MV-4-11 (cell line): ENCODE measurements at regions not wholly inside any gene's neighbourhood (a gene's known extent, or its start where the extent isn't known, plus 50 kb on each side); places are given as distances from the start of the nearest gene placed in this dataset.
A peak's percentile ranks its signal among the peaks of the same experiment; 100 is the strongest.

ENCODE experiments used
- DNase-seq: peaks from one replicate; lab custom pipeline; 2025; lab: John Stamatoyannopoulos, UW

GRCh38 chr11:122276221-122276620 lies 160.2 kb upstream of the BLID start:
- DNase-seq, result no peak

DNA sequence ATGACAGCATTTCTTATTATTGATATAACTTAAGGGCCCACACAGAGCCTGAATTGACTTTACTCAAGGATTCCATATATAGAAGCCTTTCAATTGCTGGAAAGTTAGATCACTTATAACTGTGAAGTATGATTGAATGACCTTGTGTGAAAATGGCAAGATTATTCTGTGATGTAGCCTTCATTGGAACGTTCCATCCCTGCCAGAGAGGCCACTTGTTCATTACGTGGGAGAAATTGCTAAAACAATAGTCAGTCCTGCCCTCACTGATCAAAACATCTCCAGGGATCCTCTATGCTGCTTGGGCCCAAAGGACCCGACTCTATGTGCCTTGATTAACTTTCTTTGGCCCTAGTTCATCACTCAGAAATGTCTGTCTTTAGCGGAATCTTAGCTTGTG lies 159.5 kb upstream of the BLID start:
- DNase-seq, result no peak

DNA sequence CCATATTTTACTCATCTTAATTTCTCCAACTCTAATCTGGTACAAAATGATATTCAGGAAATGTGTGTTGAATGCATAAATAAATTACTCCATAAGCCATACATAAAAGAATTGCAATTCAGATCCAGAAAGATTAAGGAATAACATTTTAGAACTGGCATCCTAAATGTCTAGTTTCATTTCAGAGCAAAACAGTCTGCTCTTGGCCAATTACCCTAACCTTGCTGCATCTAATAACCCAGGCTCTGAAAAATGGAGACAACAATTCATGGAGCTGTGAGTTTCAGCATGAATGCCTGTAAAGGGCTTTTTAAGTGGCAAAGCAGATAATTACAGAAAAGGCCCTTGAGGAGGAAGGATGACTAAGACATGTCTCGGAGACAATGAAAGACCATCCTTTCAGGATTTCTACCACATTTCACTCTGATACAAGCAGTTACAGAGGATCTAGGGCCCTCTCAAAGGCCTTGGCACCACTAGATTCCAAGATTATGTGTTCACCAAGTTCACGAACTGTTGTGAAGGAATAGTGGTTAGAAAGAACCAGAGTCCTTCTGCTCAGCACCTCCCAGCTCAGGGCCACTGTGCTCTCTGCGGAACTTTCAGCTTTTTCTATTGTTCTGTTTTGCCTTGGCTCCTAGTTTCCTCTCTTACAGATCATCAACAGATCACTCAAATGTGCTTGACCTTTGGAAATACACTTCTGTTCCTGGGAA lies 157.6 kb upstream of the BLID start:
- no peak for DNase-seq

DNA sequence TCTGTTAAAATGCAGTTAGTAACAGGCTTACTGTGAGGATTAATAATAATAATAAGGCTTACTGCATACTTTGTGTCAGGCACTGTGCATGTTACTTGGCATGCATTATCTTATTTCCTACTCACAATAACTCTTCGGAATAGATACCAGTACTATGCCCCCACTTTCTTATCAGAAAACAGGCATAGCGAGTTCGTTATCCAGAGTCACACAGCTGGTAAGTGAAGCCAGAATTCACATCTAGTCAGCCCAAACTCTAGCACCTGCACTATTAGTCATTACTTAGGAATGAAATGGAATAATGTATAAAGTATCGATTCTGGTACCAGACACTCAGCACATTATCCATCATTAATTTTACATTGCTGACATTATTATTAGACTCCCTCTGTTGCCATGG lies 155.7 kb upstream of the BLID start:
- DNase-seq, result no peak

- DNase-seq, result no peak
Measured at GRCh38 chr11:122271137-122271536, 155.1 kb upstream of the BLID start.

- DNase-seq, result no peak
Measured at GRCh38 chr11:122270535-122270934, 154.5 kb upstream of the BLID start.

DNA sequence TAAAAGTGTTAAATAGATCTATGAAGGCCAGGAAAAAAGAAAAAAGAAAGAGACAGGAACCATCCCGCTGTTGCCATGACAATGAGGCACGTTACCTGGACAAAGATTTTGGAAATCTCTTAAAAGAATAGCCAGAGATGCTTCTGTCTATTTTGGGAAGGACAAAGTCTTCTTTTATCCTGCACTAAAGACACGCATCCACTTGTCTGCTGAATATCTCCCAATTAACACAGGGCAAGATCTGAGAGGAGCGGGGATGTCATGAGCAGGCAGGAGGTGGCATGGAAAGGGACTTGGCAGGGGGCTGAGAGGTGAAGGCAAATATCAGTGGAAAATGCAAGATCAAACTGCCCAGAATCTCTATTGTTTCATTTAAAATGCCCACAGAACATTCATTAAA lies 153.8 kb upstream of the BLID start:
- DNase-seq, result no peak

DNA sequence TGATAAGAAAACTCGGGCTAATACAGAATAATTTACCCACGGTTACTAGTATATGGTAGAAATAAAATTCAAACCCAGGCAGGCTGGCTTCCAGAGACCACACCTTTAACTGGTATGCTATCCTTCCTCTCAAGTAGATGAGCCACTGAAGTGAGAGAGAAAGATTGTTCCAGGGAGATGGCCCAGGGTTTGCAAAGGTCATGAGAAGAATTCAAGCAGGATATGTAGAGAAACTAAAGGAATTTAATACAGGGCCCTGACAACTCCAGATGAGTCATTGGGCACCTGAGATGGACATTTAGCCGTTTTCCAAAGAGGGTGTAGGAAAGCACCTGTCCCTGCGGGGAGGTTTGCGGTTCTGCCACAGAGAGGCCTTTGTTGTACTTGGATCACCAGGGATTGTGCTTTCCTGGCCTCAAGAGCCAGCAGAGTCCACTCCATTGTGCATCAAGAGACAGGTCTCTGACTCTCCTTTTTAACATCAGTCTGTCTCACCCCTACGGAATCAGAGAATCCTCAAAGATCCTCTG lies 152.7 kb upstream of the BLID start:
- no peak for DNase-seq

GRCh38 chr11:122267602-122268001 lies 151.6 kb upstream of the BLID start:
- peak; percentile 45 for DNase-seq

GRCh38 chr11:122265981-122266380 lies 150.0 kb upstream of the BLID start:
- DNase-seq, result peak; percentile 56

- no peak for DNase-seq
Measured at GRCh38 chr11:122264121-122264520, 148.1 kb upstream of the BLID start.

DNA sequence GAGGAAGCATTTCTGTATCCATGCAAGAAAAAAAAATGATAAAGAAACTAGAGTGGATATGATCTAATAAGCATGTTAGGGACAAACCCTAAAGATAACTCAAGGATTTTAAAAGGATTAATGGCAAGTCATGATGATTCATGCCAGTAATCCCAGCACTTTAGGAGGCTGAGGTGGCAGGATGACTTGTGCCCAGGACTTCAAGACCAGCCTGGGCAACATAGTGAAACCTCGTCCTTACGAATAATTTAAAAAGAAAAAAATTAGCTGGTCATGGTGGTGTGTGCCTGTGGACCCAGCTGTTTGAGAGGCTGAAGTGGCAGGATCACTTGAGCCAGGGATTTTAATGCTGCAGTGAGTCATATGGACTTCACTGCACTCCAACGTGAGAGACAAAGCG lies 145.5 kb upstream of the BLID start:
- DNase-seq, result no peak

GRCh38 chr11:122259195-122259821 lies 143.3 kb upstream of the BLID start:
- no peak for DNase-seq

DNA sequence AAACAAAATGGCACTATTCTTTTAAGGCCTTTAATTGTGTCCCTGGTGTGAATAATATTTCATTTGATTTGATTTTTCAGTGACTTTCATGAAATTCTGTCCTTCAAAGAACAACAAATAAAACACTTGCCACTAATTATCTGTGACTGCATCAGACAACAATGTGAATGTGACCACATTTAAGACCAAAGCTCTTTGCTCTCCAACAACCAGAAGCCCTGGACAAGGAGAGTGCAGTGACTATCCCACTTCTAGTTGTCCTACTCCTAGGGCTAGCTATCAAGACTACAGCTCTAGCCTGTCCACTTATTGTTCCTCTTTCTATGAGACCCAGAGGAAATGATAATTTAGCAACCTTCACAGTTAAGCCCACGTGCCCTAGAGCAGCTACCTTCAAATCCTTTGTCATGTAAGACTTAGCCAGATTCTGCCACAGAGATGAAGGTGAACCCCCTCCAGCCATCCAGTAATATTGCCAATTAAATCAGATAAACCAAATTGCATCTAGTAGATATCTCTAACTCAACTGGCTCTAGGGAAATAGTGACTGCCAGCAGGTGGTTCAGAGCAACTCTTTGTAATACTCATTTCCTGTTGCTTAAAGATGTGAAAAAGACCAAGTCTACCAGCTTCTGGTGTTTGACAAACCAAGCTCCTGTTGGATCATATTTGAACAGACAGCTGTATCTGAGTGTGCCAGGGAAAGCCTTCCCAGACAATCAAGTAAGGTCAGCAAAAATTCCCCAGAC lies 142.6 kb upstream of the BLID start:
- peak; percentile 61 for DNase-seq

- DNase-seq, result peak; percentile 84
Measured at GRCh38 chr11:122253589-122254231, 137.7 kb upstream of the BLID start.

GRCh38 chr11:122248939-122249338 lies 132.9 kb upstream of the BLID start:
- no peak for DNase-seq

GRCh38 chr11:122248131-122248530 lies 132.1 kb upstream of the BLID start:
- no peak for DNase-seq

GRCh38 chr11:122246874-122247273 lies 130.9 kb upstream of the BLID start:
- DNase-seq, result no peak

GRCh38 chr11:122242731-122243130 lies 126.7 kb upstream of the BLID start:
- peak; percentile 64 for DNase-seq

- peak; percentile 61 for DNase-seq
Measured at GRCh38 chr11:122241566-122241965, 125.6 kb upstream of the BLID start.

DNA sequence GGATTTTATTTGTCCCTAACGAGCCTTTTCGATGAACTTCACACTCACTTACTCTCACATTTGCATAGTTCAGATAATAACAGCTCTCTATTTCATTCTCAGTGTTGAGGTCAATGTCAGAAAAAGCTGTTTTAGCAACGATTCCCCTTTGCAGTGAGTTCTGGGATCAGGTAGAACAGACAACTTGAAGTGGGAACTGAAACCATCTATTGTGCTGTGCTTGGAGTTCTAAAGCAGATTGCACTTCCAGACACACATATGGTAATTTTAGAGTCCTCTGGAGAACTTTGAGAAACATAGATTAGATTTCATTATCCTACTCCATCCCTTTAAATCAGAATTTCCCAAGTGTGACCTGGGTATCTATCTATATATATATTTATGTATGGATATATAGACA lies 124.6 kb upstream of the BLID start:
- DNase-seq, result peak; percentile 50

GRCh38 chr11:122235615-122236014 lies 119.6 kb upstream of the BLID start:
- DNase-seq, result no peak
